K562 (cell line): ENCODE measurements at regions not wholly inside any gene's neighbourhood (a gene's known extent, or its start where the extent isn't known, plus 50 kb on each side); places are given as distances from the start of the nearest gene placed in this dataset.

Experiments
- ATAC-seq: fragments of 200-7000 bp; cut with Tn5 transposase; 3 replicates; pipeline ENCODE4 v1.9.1; 2020; ENCODE audit warnings: moderate library complexity
- BruUV-seq: library from RNA; stranded (reverse); fragments of 400-500 nt; replicated peaks from 2 replicates; lab custom pipeline; 2021; lab: Mats Ljungman, UMichigan
- CTCF ChIA-PET: fragments of 300-600 bp; formaldehyde crosslinking; extraction: SDS; loops from one replicate; lab custom pipeline; 2021; ENCODE audit warnings: low intra/inter-chr PET ratio; lab: Yijun Ruan, JAX
- POLR2A ChIA-PET: fragments of 300-600, 350-650 bp; sonication (Branson Sonifier 250); formaldehyde crosslinking; extraction: SDS; loops from one replicate; lab custom pipeline; 2021; ENCODE audit warnings: antibody characterized with exemption, inconsistent platforms; lab: Yijun Ruan, JAX
- DNase-seq, 4 experiments: peaks; one replicate each; pipeline versions ENCODE4 v3.0.0 to v3.0.0-alpha.2; 2011 to 2018; ENCODE audit warnings: low spot score in 3 of 4, mixed read lengths in 3 of 4; ENCODE audit errors: extremely low read depth in 1 of 4
- FAIRE-seq: peaks from 2 replicates; lab custom pipeline; 2011; peaks lifted over from hg19 to GRCh38; lab: Jason Lieb, UNC
- H2AFZ ChIP-seq: 2 replicates; pipeline ENCODE4 v1.6.0; 2011; ENCODE audit warnings: low read depth, low read length, control low read depth, inconsistent platforms
- H3K27ac ChIP-seq: fragments of 200-600 bp; 3 replicates; pipeline ENCODE4 v1.8.0; 2011; ENCODE audit warnings: low read depth, mild to moderate bottlenecking, control low read depth, inconsistent platforms, low read length, moderate library complexity, mixed read lengths; ENCODE audit errors: extremely low read depth
- H3K27me3 ChIP-seq, 2 experiments: fragments of 300-600 bp in 1 of 2; 2 replicates in 1 of 2; 3 replicates in 1 of 2; pipeline versions ENCODE4 v1.6.0 to v1.8.0; 2011; ENCODE audit warnings: inconsistent platforms in 2 of 2, low read length in 2 of 2, mild to moderate bottlenecking in 1 of 2, mixed read lengths in 1 of 2, moderate library complexity in 1 of 2; ENCODE audit not compliant: control insufficient read depth in 2 of 2, insufficient read depth in 2 of 2
- H3K36me3 ChIP-seq: fragments of 300-600 bp; 3 replicates; pipeline ENCODE4 v1.8.0; 2011; ENCODE audit warnings: mild to moderate bottlenecking, low read length, inconsistent platforms; ENCODE audit not compliant: control insufficient read depth, insufficient read depth
- H3K4me1 ChIP-seq, 2 experiments: fragments of 200-600 bp in 1 of 2; replicated peaks in 1 of 2; 2 replicates in 1 of 2; 3 replicates in 1 of 2; pipeline versions ENCODE4 v1.5.1 to v1.8.0; 2011; ENCODE audit warnings: inconsistent platforms in 2 of 2, low read length in 2 of 2, mild to moderate bottlenecking in 1 of 2, mixed read lengths in 1 of 2, moderate library complexity in 1 of 2; ENCODE audit not compliant: control insufficient read depth in 2 of 2, insufficient read depth in 2 of 2
- H3K4me2 ChIP-seq: 2 replicates; pipeline ENCODE4 v1.6.1; 2011; ENCODE audit warnings: low read length, control low read depth, inconsistent platforms, mixed read lengths; ENCODE audit not compliant: insufficient read depth
- H3K4me3 ChIP-seq: fragments of 200-600 bp; sonication (generic), shearing (Covaris generic); 2 replicates; pipeline ENCODE4 v1.5.1; 2016; ENCODE audit warnings: control low read depth, inconsistent platforms
- H3K79me2 ChIP-seq: fragments of 200-600 bp; 3 replicates; pipeline ENCODE4 v1.8.0; 2011; ENCODE audit warnings: low read length, inconsistent platforms; ENCODE audit not compliant: control insufficient read depth, insufficient read depth
- H3K9ac ChIP-seq, 2 experiments: 2 replicates each; pipeline versions ENCODE4 v1.6.0 to v1.6.1; 2011; ENCODE audit warnings: low read depth in 2 of 2, low read length in 2 of 2, control low read depth in 1 of 2, inconsistent platforms in 1 of 2, mild to moderate bottlenecking in 1 of 2, mixed read lengths in 1 of 2; ENCODE audit not compliant: insufficient read depth in 1 of 2
- H3K9me1 ChIP-seq: one replicate; pipeline ENCODE4 v1.6.0; 2011; ENCODE audit warnings: inconsistent platforms, mild to moderate bottlenecking, low read length, moderate library complexity; ENCODE audit not compliant: control insufficient read depth, insufficient read depth
- H3K9me3 ChIP-seq: replicated peaks from 2 replicates; pipeline ENCODE4 v1.5.1; 2011; ENCODE audit warnings: low read depth, low read length, inconsistent platforms; ENCODE audit not compliant: control insufficient read depth, insufficient read depth
- H4K20me1 ChIP-seq: replicated peaks from 2 replicates; pipeline ENCODE4 v1.6.1; 2011; ENCODE audit warnings: low read length, inconsistent platforms, mixed read lengths; ENCODE audit not compliant: control insufficient read depth, insufficient read depth
- BRF2 ChIP-seq: IDR thresholded peaks from 3 replicates; pipeline ENCODE4 v1.6.1; 2011; ENCODE audit warnings: borderline replicate concordance, mild to moderate bottlenecking; ENCODE audit not compliant: insufficient read length, insufficient read depth
- CBX3 ChIP-seq, 2 experiments: IDR thresholded peaks; 1 replicate in 1 of 2; 2 replicates in 1 of 2; pipeline ENCODE4 v1.6.1; 2012; ENCODE audit warnings: inconsistent platforms in 2 of 2, low read length in 2 of 2, borderline replicate concordance in 1 of 2, control low read depth in 1 of 2
- FOS ChIP-seq: IDR thresholded peaks from 3 replicates; pipeline ENCODE4 v1.6.1; 2011; ENCODE audit not compliant: insufficient read length; ENCODE audit errors: extremely low read depth
- GABPA ChIP-seq: fragments of 200-800 bp; sonication (Bioruptor generic); conservative IDR thresholded peaks from 2 replicates; pipeline ENCODE4 v1.6.1; 2016; ENCODE audit warnings: low read depth, missing genetic modification characterization, missing compliant biosample characterization
- HES1 ChIP-seq: fragments of 450-650 bp; IDR thresholded peaks from 2 replicates; pipeline ENCODE4 v1.6.1; 2016; ENCODE audit warnings: low read depth, mild to moderate bottlenecking, moderate library complexity
- HOXB6 ChIP-seq: fragments of 250-450 bp; sonication (Bioruptor Pico); IDR thresholded peaks from 2 replicates; pipeline ENCODE4 v1.5.1; 2022; ENCODE audit warnings: mild to moderate bottlenecking, borderline replicate concordance
- LARP7 ChIP-seq: fragments of 450-650 bp; IDR thresholded peaks from 2 replicates; pipeline ENCODE4 v1.6.1; 2016
- PRDM10 ChIP-seq: fragments of 450-650 bp; IDR thresholded peaks from 2 replicates; pipeline ENCODE4 v1.6.1; 2018; ENCODE audit not compliant: partially characterized antibody
- SNIP1 ChIP-seq: fragments of 450-650 bp; IDR thresholded peaks from 2 replicates; pipeline ENCODE4 v1.7.1; 2017; ENCODE audit warnings: low read depth, mild to moderate bottlenecking
- ZC3H4 ChIP-seq: sonication (generic); formaldehyde crosslinking; IDR thresholded peaks from 2 replicates; pipeline ENCODE4 v1.9.0; 2021; ENCODE audit warnings: missing genetic modification reagents, borderline replicate concordance
- WGBS: fragments of 100-300 bp; shearing (Covaris generic); methylation state at CpG from one replicate; pipeline ENCODE4 v1.1.6; 2016; ENCODE audit warnings: low coverage, mixed read lengths; ENCODE audit not compliant: insufficient coverage; ENCODE audit errors: missing lambda C conversion rate; 5-methylcytosine and 5-hydroxymethylcytosine counted together
- in situ Hi-C: fragments of 300-500 bp; cut with MboI; formaldehyde crosslinking; loops from 4 replicates; pipeline ENCODE4 v1.15.0; 2018; ENCODE audit warnings: inconsistent platforms, mixed read lengths
- intact Hi-C: fragments of 100-400 bp; cut with micrococcal nuclease; formaldehyde crosslinking; loops from 2 replicates; pipeline ENCODE4 v1.14.2; 2022

- in situ Hi-C loops, result loop anchor here (5.0 to 25.0 kb wide), 3 partner anchors 123 to 656 kb away; no protein-coding TSS in a partner anchor
Measured at GRCh38 chr2:64919261-64919660, 69.9 kb upstream of the SLC1A4 start.

More at GRCh38 chr2:64919261-64919660, 69.9 kb upstream of the SLC1A4 start:
- CTCF ChIA-PET, result interaction anchor here (2.1 to 2.5 kb wide), 3 partner anchors 114 to 268 kb away, joined by 7 to 28 read pairs (median 22); no protein-coding TSS in a partner anchor
- Histone ChIP-seq H3K79me2 (no peaks in the 10 kb centered on the region), H2AFZ (no peak overlapping the region), H3K27ac (no peak overlapping the region), H3K4me3 (no peak overlapping the region), H3K27me3 (no peaks in the 10 kb centered on the region), H3K9me1 (no peaks in the 10 kb centered on the region), H3K36me3 (no peaks in the 10 kb centered on the region), H3K4me1 (peaks cover 6 to 18% of the 10 kb centered on the region in 2 experiments; a peak in 3 of 5 replicates), H3K9ac (no peak overlapping the region), H3K9me3 (no peaks in the 10 kb centered on the region), H4K20me1 (no peaks in the 10 kb centered on the region), H3K4me2 (no peak overlapping the region)
- no peak for DNase-seq
- TF ChIP-seq HOXB6 (CRISPR knock-in tag), result no peak
- no peak for TF ChIP-seq GABPA (tag)
- no peak for TF ChIP-seq FOS
- TF ChIP-seq HES1, result no peak
- no peak for TF ChIP-seq SNIP1
- no peak for TF ChIP-seq BRF2
- TF ChIP-seq ZC3H4, result no peak
- no peak for TF ChIP-seq CBX3 (IDR thresholded peaks at IDR 0.05; ENCODE audit: borderline replicate concordance in 1 of 2, low read length in 2 of 2)
- TF ChIP-seq PRDM10, result no peak
- no peak for TF ChIP-seq LARP7
- intact Hi-C loops, result no loop called here
- BruUV-seq, result no TSS peak
- ATAC-seq, result no peak
- POLR2A ChIA-PET, result interaction anchor here (0.6 to 0.8 kb wide), 3 partner anchors 15 to 73 kb away, joined by 3 to 4 read pairs (median 3); no protein-coding TSS in a partner anchor
- 10% methylated on average over 2 of the region's 2 CpGs for WGBS
- no peak for FAIRE-seq
